ENCODE measurements at regions not wholly inside any gene's neighbourhood (a gene's known extent, or its start where the extent isn't known, plus 50 kb on each side); places are given as distances from the start of the nearest gene placed in this dataset.

DNA sequence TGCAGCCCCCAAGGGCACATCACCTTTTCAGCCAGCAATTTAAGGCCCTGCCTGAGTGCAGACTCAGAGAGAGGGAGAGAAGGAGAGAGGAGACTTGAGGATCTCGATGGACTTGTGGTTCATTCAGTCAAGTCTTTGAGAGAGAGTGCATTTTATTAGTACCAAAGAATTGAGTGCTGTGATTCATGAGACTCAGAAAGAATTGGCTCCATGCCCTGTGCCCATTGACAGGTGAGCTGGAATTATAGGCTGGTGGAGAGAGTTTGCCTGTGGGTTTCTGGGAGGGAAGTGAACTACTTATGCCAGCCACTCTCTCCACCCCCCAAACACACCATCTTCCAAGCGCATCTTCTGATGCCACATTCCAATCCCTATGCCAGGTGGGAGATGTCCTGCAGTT lies 236.8 kb downstream of the MN1 start:
- TF ChIP-seq SIN3A (IDR thresholded peaks at IDR 0.05; ENCODE audit: borderline replicate concordance, insufficient read depth, low read length) (no peak), FOXP2 (optimal IDR thresholded peaks at IDR 0.05; ENCODE audit: borderline replicate concordance, extremely low read depth, extremely low read length, insufficient read depth) (no peak), REST (IDR thresholded peaks at IDR 0.05; ENCODE audit: insufficient read depth in 1 of 2, low read depth in 2 of 2, low read length in 2 of 2) (no peak), POLR2AphosphoS5 (IDR thresholded peaks at IDR 0.05; ENCODE audit: low read depth, low read length) (no peak), TAF1 (IDR thresholded peaks at IDR 0.05; ENCODE audit: borderline replicate concordance, insufficient read depth, low read length) (no peak)

GRCh38 chr22:27566602-27567001 lies 235.0 kb downstream of the MN1 start:
- TF ChIP-seq POLR2AphosphoS5 (IDR thresholded peaks at IDR 0.05; ENCODE audit: low read depth, low read length), result no peak
- no peak for TF ChIP-seq FOXP2 (optimal IDR thresholded peaks at IDR 0.05; ENCODE audit: borderline replicate concordance, extremely low read depth, extremely low read length, insufficient read depth)
- no peak for TF ChIP-seq SIN3A (IDR thresholded peaks at IDR 0.05; ENCODE audit: borderline replicate concordance, insufficient read depth, low read length)

GRCh38 chr22:27568265-27568664 lies 233.3 kb downstream of the MN1 start:
- TF ChIP-seq REST (IDR thresholded peaks at IDR 0.05; ENCODE audit: insufficient read depth in 1 of 2, low read depth in 2 of 2, low read length in 2 of 2) (no peak), FOXP2 (optimal IDR thresholded peaks at IDR 0.05; ENCODE audit: borderline replicate concordance, extremely low read depth, extremely low read length, insufficient read depth) (no peak), SIN3A (IDR thresholded peaks at IDR 0.05; ENCODE audit: borderline replicate concordance, insufficient read depth, low read length) (no peak), POLR2AphosphoS5 (IDR thresholded peaks at IDR 0.05; ENCODE audit: low read depth, low read length) (no peak), TAF1 (IDR thresholded peaks at IDR 0.05; ENCODE audit: borderline replicate concordance, insufficient read depth, low read length) (no peak)

DNA sequence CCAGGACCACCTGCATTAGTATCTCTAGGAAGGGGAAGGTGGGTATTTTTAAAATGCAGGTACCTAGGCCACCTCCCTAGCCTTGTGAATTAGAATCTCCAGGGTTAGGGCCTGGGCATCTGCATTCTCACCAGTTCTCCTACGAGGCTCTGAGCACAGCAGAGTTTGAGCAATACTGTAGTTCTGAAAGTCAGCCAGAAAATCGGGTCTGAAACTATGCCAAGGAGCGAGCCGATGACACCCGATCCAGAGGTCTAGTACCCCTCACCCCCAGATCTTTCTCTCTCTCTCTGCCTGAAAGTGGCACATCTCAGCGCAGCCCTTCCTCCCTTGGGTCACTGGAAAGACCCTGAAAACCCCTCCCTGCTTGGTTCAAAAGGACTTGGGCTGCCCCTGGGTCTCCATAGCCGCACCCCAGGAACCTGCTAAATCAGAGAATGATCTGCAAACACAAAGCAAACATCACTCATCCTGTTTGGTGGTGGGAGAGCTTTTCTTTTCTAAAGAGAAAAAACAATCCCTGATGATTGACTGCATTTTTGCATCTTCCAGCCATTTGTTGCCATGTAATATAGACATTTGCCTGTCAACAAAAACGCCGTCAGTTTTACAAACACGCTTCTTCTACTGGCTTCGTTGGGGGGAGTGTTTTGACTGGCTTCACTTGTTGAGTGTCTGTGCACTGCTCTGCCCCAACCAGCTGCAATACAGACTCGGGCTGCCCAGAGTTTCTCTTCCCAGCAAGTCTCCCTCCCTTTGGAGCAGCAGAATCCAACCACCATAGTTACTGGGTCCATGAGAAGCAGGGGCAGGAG lies 229.9 kb downstream of the MN1 start:
- TF ChIP-seq REST (IDR thresholded peaks at IDR 0.05; ENCODE audit: insufficient read depth in 1 of 2, low read depth in 2 of 2, low read length in 2 of 2), result no peak
- no peak for TF ChIP-seq TAF1 (IDR thresholded peaks at IDR 0.05; ENCODE audit: borderline replicate concordance, insufficient read depth, low read length)
- no peak for TF ChIP-seq SIN3A (IDR thresholded peaks at IDR 0.05; ENCODE audit: borderline replicate concordance, insufficient read depth, low read length)
- TF ChIP-seq FOXP2 (optimal IDR thresholded peaks at IDR 0.05; ENCODE audit: borderline replicate concordance, extremely low read depth, extremely low read length, insufficient read depth), result no peak
- TF ChIP-seq POLR2AphosphoS5 (IDR thresholded peaks at IDR 0.05; ENCODE audit: low read depth, low read length), result no peak

- TF ChIP-seq SIN3A (IDR thresholded peaks at IDR 0.05; ENCODE audit: borderline replicate concordance, insufficient read depth, low read length), result no peak
- TF ChIP-seq POLR2AphosphoS5 (IDR thresholded peaks at IDR 0.05; ENCODE audit: low read depth, low read length), result no peak
- no peak for TF ChIP-seq TAF1 (IDR thresholded peaks at IDR 0.05; ENCODE audit: borderline replicate concordance, insufficient read depth, low read length)
- no peak for TF ChIP-seq REST (IDR thresholded peaks at IDR 0.05; ENCODE audit: insufficient read depth in 1 of 2, low read depth in 2 of 2, low read length in 2 of 2)
- no peak for TF ChIP-seq FOXP2 (optimal IDR thresholded peaks at IDR 0.05; ENCODE audit: borderline replicate concordance, extremely low read depth, extremely low read length, insufficient read depth)
Observed at GRCh38 chr22:27572278-27572666, 229.3 kb downstream of the MN1 start.

All from PFSK-1 (cell line).